GM21737 (cell line): ENCODE measurements at regions not wholly inside any gene's neighbourhood (a gene's known extent, or its start where the extent isn't known, plus 50 kb on each side); places are given as distances from the start of the nearest gene placed in this dataset.

ENCODE experiments used
- ATAC-seq: cut with Tn5 transposase; IDR thresholded peaks from one replicate; pipeline ENCODE4 v1.9.1; 2021; ENCODE audit warnings: mild to moderate bottlenecking, moderate library complexity; ENCODE audit not compliant: unreplicated experiment

DNA sequence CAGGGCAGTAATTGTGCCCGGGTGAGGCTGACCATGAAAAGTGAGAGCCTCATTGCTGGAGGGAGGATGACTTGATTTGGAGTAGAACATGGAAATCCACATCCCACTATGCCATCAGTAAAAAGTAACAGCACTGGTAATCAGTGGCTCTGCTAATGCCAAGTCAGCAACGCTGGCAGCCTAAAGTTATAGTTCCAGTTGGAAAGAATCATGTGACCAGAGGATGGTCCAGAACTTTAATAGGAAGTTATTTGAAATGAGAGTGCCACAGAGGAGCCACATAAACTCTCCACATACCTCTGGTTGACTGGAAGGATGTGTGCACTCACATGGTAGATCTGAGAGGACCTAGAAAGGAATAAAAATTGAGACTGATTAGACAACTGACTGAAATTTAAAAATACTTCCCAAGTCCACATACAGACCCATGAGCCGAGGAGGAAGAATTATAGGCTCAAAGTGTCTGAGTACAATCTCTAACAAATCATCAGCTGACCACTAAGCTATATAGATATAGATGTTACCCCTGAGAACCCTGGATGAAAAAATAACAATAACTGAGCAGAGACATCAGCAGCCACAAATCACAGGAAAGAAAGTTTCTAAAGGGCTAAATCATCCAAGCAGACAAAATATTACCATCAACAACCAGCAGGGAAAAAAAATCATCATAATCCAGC lies 346.8 kb downstream of the STK39 start:
- ATAC-seq = no peak

DNA sequence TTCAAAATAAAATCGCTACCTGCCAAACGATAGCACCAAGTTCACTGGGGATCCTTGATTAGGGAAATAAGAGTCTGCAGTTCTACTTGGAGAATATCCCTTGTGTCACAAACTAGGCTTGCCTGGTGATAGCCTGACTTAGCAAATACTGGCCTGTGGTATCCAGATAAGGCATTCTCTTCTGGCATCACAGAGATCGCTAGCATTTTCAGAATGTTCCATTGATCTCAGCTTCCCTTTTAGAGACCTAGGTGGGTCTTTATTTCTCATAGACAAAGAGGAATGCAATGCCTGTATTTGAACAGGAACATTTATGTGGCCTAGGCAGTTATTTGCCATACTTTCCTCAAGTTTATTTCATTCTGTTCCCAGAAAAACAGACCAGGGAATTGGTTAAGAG lies 349.1 kb downstream of the STK39 start:
- ATAC-seq = no peak

DNA sequence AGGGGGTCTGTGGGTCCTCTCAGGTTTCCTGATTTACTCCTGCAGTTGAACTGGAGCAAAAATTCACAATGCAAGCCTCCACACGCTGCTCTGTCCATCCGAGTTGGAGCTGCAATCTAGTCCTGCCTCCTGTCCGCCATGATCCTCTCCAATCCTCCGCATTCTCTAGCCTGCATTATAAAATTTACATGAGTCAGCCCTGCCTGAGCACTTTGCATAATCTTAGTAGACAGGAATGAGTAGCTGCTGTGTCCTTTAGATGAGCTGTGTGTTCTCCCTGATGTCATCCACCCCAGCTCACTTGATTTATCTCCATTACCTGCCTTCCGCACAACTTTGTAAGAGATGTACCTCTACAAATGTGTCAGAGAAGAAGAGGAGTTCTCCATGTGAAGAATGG lies 355.6 kb downstream of the STK39 start:
- no peak for ATAC-seq

DNA sequence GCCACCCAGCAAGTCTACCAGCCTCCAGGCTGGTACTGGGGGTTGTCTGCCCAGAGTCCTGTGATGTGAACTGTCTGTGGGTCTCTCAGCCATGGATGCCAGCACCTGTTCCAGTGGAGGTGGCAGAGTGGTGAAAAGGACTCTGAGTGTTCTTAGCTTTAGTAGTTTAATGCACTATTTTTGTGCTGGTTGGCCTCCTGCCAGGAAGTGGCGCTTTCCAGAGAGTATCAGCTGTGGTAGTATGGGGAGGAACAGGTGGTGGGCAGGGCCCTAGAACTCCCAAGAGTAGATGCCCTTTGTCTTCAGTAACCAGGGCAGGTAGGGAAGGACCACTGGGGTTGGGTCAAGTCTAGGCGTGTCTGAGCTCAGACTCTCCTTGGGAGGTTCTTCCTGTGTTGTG lies 356.7 kb downstream of the STK39 start:
- ATAC-seq = no peak

DNA sequence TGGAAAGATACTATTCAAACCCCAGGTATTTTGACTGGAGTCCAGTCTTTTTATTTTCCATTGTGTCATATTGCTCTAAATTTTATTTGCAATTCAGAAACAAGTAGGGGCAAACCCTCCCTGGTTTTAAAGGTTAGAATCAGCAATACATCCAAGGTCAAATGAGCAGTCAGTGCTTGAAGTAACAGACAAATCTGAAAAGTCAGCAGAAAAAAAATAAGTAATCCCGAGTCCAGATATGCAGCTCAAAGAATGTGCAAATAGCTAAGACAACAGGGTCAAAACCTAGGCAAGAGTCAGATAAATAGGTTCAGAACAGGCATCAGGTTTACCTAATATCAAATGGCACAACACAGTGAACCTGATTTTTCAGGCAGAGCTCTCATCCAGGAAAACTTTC lies 367.0 kb downstream of the STK39 start:
- no peak for ATAC-seq

DNA sequence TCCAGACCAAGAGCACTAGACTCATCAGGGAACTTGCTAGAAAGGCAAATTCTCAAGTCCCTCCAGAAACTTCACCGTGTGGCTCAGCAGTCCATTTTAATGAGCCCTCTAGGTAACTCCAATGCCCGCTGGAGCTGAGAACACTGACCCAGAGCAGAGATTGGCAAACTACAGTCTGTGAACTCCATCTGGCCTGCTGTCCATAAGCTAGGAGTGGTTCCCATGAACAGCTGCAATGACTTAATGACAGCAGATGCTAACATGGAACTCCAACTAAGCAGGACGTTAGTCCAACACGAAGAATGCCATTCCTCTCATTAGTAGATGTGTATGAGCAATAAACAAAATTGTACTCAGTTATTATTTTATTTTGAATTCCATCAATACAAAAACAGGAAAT lies 371.9 kb downstream of the STK39 start:
- no peak for ATAC-seq

DNA sequence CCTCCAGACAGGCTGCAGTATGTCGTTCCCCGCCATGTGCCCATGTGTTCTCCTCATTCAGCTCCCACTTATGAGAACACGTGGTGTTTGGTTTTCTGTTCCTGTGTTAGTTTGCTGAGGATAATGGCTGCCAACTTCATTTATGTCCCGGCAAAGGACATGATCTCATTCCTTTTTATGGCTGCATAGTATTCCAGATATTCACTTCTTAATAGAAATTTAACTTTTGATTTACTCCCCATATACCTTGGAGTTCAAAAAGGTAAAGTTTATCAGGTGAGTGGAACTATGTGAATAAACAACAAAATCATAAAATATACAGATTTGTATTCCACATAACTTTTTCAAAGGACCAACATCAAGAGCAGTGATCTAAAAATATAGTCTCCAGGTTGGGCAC lies 372.6 kb downstream of the STK39 start:
- no peak for ATAC-seq

DNA sequence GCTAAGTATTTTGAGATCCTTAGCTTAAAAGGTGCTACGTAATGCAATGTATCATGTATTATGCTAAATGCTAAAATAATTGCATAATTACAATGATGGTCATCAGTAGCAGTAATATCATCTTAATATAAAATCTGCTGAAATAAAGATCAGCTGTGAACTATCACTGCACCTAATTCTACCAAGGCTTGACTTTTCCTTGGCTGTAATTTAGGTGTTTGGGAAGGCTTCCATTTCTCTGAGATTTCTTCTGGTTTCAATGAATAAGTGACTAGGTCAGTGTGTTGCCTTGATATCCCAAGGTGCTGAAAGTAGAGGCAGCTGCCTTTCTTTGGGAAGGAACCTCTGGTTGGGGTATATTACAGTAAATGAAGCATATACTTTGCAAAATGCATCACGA lies 376.1 kb downstream of the STK39 start:
- no peak for ATAC-seq

DNA sequence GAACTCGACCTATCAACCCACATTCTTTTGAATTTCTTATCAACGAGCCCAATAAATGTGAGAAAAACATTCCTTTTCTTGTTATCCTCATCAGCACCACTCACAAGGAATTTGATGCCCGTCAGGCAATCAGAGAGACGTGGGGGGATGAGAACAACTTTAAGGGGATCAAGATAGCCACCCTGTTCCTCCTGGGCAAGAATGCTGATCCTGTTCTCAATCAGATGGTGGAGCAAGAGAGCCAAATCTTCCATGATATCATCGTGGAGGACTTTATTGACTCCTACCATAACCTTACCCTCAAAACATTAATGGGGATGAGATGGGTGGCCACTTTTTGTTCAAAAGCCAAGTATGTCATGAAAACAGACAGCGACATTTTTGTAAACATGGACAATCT lies 378.2 kb downstream of the STK39 start:
- no peak for ATAC-seq

DNA sequence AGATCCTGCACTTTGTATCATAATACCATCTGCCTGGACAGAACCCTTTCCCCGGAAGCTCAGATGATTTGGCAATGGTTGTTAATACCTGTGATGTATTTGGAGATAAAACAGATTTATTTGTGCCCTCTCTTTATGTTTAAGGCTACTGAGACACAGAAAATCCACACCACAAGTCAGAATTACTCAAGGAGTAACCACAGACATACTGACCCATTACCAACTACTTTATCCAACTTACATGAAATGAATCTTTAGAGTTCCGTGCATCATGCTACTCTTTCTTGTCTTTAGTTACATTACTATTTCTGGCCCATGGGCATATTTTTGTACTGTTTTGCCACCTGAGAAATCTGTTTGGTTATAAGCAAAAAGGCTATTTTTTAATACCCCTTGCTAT lies 384.0 kb downstream of the STK39 start:
- no peak for ATAC-seq

DNA sequence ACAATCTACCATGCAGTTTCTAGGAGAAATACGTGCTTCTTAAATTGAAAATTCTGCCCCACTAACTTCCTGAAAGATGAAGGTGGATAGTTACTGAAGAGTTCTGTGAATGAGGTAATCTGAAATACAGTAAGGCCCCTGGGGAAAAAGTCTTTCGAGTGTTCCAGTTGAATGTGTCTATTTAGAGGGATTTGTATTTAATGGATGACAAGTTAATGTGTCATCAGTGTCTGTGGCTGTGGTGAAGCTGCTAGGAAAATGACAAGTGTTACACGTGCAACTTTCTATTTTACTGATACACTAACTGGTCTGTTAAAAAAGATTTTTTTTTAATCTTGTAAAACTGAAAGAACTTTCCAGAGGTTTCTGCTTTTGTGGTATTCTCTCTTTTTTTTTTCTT lies 384.6 kb downstream of the STK39 start:
- ATAC-seq = peak; percentile 64

DNA sequence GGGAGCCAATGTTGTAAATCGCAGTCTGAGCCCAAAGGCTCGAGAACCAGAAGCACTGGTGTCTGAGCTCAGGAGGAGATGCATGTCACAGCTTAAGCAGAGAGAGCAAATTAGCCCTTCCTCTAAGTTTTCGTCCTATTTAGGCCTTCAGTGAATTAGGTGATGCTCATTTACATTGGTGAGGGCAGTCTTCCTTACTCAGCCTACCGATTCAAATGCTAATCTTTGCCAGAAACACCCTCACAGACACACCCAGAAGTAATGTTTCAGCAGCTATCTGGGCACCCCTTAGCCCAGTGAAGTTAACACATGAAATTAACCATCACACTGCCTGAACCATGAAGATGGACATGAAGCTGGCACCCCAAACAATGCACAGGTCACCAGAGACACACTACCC lies 385.1 kb downstream of the STK39 start:
- ATAC-seq = peak; percentile 11

DNA sequence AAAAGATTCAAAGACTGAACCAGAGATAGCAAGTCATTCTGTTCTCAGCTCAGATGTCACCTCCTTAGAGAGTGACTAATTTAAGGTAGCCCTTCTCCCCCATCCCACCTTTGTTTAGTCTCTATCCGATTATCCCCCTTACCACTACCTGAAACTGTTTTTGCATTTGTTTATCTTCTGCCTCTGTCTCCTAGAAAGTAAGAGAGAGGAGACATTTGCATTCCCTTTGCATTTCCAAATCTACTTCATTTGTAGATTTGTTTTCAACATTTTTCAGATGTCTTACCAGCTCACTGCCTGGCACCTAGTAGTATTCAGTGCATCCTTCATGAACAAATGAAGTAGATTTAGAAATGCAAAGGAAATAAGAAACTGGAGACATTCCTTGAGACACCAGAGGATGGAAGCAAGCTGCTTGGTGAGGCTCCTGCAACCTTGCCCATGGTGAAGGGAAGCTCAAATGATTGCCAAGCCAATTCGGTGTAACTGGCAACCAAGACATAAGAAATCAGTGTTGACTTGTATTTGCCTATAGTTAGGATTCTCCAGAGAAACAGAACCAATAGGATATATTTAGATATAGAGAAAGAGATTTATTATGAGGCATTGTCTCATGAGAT lies 385.7 kb downstream of the STK39 start:
- ATAC-seq = no peak

DNA sequence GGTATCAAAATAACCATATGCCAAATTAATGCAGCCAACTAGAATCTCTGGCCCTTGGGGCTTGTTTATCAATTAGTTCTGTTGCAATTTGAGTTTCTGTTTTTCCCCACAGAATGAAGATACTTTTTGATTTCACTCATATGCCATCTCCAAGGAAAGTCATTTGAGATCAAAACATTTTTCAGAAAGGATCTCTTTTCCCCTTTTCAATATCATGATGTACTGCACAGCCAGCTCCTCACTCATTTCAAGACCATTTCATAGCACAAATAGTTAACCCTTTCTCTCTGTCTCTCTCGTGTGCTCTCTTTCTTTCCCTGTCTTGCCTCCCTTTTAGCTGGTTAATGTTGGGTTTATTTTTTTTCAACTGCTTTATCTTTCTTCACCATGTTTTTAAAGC lies 387.3 kb downstream of the STK39 start:
- no peak for ATAC-seq

DNA sequence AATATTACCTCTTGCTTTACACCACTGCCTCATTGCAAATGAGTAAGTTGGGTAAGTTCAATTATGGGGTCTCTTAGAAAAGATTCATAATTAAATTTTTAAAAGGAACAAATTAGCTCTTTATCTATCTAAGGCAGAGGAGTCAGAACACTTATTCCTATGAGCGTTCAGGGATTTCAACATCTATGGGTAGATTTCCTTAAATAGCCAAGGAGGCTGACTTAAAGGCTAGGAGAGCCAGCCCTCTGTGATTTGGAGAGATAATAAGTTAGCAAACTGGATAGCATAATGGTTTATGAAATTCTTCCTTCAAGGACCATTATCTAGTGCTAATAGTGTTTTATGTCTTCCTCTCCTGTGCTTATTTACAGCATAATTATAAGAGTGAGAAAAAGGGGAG lies 387.7 kb downstream of the STK39 start:
- ATAC-seq = no peak

DNA sequence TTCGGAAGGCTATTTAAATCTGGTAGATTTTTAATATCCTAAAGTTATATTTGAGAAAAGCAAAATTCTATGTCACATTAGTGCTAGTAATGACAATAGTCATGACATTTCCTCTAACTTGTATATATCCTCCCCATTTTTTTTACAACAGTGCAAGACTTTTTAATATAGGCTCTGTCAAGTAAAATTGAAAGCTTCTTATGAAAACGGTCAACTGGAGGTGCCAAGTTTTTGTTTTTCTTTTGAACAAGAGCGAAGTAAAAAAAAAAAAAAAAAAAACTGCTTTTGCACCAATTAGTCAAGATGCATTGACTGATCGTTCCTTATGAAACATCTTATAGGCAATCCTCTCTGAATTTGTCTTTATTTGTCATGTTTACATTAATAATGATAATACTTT lies 389.3 kb downstream of the STK39 start:
- ATAC-seq = no peak

DNA sequence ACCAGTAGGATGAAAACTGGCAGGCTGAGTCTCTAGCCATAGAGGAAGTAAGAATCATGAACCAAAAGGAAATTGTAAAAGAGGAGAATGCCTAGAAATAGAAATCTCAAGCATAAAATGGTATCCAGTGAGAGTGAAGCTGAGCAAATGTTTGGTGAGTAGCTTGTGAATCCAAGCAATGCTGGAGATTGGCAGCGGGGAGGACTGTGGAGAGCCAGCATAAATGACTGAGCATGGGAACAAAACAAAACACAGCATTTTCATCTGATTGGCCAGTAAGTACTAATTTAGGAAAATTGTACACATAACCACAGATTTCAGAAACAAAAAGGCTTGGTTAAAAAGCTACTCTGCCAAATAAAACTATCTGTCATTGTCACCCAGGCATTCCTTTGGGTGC lies 390.0 kb downstream of the STK39 start:
- ATAC-seq = no peak

DNA sequence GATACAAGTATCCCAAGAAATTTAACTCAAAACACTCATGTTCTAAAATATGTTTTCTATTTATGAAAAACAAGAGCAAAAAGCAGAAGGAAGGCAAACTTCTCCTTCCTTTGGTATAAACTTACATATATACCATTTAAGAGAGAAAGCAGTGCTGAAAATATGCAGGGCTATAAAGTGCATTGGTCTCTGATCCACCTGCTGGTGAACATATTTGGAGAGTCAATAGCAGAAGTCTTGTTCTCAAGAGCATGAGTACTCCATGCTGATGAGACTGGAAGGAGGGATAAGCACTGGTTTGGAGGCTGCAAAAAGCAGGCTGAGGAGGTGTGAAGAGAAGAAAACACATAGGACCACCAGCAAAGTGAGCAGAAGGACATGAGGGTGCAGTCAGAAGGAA lies 391.2 kb downstream of the STK39 start:
- ATAC-seq = no peak

DNA sequence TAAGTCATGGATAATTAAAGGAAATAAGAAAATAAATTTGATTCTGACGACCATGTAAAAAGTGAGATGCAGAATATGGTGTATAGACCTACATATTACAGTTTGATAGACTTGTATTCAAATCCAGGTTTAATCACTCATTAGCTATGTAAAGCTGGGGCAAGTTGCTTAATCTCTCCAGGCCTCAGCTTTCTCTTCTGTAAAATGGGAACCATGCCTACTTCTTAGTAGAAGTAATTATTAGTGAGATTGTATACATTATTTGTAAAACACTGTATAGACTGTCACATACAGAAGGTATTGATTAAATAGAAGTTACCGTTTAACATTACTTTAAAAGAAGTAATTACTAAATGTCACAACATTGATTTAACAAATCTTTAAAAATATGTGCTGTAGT lies 392.2 kb downstream of the STK39 start:
- no peak for ATAC-seq

DNA sequence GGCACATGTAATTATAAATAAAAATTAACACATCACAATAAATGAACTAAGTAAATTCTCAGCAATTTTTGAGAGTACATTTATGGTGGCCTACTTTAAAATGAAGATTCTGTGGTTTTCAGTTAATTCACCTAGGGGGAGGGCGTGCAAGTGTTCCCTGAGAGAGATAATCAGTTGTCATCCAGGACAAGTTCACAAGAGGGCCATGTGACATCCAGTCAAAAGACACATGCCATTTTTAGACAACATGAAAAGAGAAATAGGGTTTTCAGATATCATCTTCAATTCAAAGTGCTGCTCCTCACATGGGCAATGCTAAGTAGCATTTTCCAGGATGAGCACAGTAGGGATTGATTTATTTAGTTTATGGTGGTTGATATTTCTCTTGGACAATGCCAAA lies 393.7 kb downstream of the STK39 start:
- no peak for ATAC-seq

DNA sequence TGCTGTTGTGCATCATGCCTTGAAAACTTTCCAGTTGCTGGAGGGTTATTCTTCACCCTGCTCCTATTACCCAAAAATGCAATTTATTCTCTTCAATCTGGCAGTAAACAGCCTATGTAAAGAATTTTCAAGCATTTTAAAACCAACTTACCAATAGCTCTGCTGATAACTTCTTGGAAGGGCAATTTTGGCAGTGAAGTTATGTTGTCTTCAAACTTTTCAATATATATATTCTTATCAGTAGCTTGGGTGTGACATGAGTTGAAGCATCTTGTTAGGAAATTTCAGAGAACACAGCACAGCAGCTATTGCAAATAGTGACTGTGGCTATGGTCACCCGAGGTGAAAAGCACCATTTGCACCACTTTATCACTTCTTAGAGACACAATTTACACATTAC lies 395.5 kb downstream of the STK39 start:
- no peak for ATAC-seq

DNA sequence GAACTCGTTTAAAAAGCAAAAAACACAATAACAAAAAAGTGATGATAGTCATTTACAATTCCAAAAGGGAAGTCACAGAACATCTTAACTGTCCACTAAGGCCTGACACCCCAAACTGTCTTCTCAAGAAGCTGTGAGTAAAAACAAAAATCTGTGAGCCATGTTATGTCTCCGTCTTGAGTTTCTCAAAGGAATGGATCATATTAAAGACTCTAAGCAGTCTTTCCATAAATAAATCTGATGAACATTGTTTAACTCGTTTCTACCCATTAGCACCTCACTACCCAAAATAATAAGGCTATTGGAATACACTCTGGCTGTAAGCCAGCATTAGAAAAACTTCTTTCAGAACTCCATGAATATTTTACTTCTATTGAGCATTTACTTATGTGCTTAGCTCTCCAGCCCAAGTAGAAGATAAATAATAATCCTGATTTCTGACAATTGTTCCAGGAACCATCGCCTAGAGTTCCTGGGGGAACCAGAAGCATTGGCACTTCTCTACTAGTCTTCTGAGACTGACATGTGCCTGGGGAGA lies 396.0 kb downstream of the STK39 start:
- no peak for ATAC-seq
